SU-DHL-6 (cell line): ENCODE measurements at regions not wholly inside any gene's neighbourhood (a gene's known extent, or its start where the extent isn't known, plus 50 kb on each side); places are given as distances from the start of the nearest gene placed in this dataset.

Source experiments
- EZH2phosphoT487 ChIP-seq: fragments of 200-600 bp; sonication (generic), shearing (Covaris generic); conservative IDR thresholded peaks from 2 replicates; pipeline ENCODE4 v1.6.1; 2018; ENCODE audit warnings: mild to moderate bottlenecking, antibody characterized with exemption, low read length, moderate library complexity, mixed read lengths
- TF ChIP-seq, protein P1 (sequence below): fragments of 200-600 bp; sonication (generic); IDR thresholded peaks from one replicate; pipeline ENCODE4 v1.5.1; 2017; ENCODE audit warnings: antibody characterized with exemption, mild to moderate bottlenecking, low read length, moderate library complexity; ENCODE audit not compliant: insufficient read depth, poor library complexity, severe bottlenecking

DNA sequence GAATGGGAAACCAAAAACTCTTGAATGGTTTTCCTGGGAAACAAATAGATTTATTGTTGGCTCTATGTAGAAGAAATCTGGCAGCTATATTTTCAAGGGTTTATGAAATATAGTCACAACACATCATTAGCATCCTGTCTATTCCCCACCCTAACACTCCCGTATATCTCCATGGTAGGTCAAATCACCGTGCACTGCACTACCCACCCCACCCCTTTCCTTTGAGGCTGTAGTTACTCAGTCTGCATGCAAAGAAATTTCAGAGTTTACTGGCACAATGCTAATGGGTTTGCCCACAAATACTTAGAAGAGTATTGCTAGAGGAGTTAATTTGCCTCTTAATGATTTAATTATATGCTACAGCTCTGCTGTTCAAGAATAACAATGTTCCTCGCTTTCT lies 329.1 kb upstream of the TSHZ2 start:
- TF ChIP-seq, protein P1, sequence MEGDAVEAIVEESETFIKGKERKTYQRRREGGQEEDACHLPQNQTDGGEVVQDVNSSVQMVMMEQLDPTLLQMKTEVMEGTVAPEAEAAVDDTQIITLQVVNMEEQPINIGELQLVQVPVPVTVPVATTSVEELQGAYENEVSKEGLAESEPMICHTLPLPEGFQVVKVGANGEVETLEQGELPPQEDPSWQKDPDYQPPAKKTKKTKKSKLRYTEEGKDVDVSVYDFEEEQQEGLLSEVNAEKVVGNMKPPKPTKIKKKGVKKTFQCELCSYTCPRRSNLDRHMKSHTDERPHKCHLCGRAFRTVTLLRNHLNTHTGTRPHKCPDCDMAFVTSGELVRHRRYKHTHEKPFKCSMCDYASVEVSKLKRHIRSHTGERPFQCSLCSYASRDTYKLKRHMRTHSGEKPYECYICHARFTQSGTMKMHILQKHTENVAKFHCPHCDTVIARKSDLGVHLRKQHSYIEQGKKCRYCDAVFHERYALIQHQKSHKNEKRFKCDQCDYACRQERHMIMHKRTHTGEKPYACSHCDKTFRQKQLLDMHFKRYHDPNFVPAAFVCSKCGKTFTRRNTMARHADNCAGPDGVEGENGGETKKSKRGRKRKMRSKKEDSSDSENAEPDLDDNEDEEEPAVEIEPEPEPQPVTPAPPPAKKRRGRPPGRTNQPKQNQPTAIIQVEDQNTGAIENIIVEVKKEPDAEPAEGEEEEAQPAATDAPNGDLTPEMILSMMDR: no peak
- TF ChIP-seq EZH2phosphoT487: no peak
